Left cardiac atrium (tissue), 4 donors: ENCODE measurements at regions not wholly inside any gene's neighbourhood (a gene's known extent, or its start where the extent isn't known, plus 50 kb on each side); places are given as distances from the start of the nearest gene placed in this dataset.
A peak's percentile ranks its signal among the peaks of the same experiment; 100 is the strongest.
"Not testable (repeated sequence)": the region's sequence is repeated elsewhere in the genome, so short reads cannot be mapped to it uniquely, and the experiment has no call there.

Experiments used
- ATAC-seq, 2 donors: fragments of 200-7000 bp; cut with Tn5 transposase; one replicate each; pipeline ENCODE4 v1.9.1; 2020; ENCODE audit warnings: mild to moderate bottlenecking in 2 of 2, moderate library complexity in 2 of 2
- DNase-seq: peaks from one replicate; pipeline ENCODE4 v3.0.0-alpha.2; 2020
- intact Hi-C, 2 donors: fragments of 100-400 bp; cut with DNase I; formaldehyde crosslinking; loops; one replicate each; pipeline versions ENCODE4 v1.14.1 to v1.15.1; 2022 to 2023
- donor health status: DM: no; HTN: yes; CAD: no.
- donor health status: DM: no; HTN: yes; CAD: no; lungs with severe emphysema.
- donor health status: DM: yes; HTN: yes; CAD: no.
- donor health status: Dilated cardiomyopathy.

GRCh38 chr3:43817825-43818224, 127.1 kb downstream of the ABHD5 start:
- no peak for DNase-seq
- intact Hi-C loops, result no loop called here
- ATAC-seq, result no peak

DNA sequence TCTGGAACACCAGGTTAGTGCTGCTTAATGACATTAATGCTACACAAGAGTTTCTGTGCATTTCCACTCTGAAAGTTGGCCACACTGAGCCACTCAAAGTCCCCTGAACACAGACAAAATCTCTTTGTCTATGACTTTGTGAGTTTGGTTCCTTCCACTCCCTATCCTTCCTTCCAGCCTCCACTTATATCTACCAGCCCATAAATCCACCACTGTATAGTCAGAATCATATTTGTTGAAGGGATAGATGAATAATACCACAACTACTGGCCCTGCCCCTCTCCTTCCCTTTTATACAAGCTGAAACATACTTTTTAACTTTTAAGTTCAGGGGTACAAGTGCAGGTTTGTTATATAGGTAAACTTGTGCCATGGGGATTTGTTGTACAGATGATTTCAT, 127.5 kb downstream of the ABHD5 start:
- ATAC-seq (no peak), DNase-seq (no peak)
- intact Hi-C loops, result no loop called here

DNA sequence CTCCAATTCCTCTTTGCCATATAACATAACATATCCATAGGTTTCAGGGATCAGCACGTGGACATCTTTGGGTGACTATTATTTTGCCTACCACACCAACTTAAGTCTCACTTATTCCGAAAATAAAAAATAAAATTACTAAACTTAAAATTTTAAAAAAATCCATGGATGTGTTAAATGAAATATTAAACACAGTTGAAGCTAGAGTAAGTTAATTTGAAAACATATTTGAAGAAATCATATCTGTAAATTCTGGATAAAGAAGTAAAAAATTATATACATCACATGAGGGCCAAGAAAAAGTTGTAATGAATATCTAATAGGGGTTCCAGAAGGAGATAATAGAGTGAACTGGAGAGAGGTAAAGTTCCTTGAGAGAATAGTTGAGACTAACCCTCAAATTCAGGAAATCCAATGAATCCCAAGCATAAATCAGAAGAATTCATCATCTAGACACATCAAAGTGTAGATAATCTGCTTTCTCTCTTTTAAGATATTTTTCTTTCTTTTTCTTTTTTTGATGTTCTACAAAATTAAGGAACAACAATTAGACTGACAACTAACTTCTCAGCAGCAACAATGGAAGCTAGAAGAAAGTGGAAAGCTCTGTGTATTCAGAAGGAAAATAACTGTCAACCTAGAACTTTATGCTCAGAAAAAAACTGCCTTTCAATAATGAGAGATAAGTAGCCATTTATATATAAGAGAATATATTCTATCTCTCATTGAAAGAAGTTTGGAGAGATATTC, 147.4 kb downstream of the ABHD5 start:
- DNase-seq (no peak), ATAC-seq (no peak)
- intact Hi-C loops, result no loop called here

DNA sequence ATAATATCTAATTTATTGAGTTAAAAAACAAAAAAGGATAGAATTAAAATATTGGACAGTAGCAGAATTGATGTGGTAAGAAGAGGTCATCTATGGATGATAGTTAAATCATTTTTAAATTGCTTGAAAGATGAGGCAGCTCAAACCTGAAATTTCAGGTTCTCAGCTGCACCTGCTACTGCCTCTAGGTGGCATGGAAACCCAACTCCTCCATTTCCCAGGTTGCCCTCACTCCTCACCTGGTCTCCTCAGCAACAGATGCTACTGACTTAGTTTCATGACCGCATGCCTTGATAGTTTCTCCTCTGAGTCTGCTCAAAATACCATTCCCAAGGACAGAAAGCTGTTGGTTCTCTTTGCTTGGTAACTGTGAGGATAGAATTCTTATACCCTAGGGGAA, 148.1 kb downstream of the ABHD5 start:
- ATAC-seq, result no peak
- DNase-seq, result no peak
- intact Hi-C loops, result no loop called here

- DNase-seq (no peak), ATAC-seq (no peak)
- intact Hi-C loops, result no loop called here
Measured at GRCh38 chr3:43843386-43843785, 152.6 kb downstream of the ABHD5 start.

- ATAC-seq (no peak), DNase-seq (no peak)
- intact Hi-C loops, result no loop called here
Measured at GRCh38 chr3:43844757-43845156, 154.0 kb downstream of the ABHD5 start.

DNA sequence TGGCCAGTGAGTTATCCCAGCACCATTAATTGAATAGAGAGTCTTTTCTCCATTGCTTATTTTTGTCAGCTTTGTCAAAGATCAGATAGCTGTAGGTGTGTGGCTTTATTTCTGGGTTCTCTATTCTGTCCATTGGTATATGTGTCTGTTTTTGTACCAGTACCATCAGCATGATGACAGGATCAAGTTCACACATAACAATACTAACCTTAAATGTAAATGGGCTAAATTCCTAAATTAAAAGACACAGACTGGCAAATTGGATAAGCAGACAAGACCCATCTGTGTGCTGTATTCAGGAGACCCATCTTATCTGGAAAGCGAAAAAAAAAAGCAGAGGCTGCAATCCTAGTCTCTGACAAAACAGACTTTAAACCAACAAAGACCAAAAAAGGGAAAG, 154.8 kb downstream of the ABHD5 start:
- DNase-seq, intact Hi-C loops, ATAC-seq: not testable (repeated sequence)

DNA sequence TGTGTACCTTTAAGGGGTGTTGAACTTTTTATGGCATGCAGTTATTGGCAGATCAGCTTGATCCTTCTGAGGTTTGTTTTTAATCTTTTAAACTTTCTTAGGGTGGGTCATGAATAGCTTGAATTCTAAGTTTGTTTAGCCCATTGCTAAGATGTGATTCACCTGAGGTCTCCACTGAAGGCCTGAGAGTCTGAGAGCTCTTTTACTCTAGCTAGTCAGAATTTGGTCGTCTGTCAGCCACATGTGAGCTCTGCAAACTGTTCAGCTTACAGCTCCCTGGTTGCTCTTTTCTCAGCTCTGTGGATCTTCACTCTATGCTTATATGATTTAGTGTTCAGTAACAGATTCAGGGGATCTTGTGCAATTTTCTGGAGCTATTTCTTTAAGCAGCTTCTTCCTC, 161.3 kb downstream of the ABHD5 start:
- DNase-seq (no peak), ATAC-seq (no peak)
- intact Hi-C loops, result no loop called here

GRCh38 chr3:43854283-43854682, 163.5 kb downstream of the ABHD5 start:
- DNase-seq (no peak), ATAC-seq (no peak)
- intact Hi-C loops, result no loop called here

DNA sequence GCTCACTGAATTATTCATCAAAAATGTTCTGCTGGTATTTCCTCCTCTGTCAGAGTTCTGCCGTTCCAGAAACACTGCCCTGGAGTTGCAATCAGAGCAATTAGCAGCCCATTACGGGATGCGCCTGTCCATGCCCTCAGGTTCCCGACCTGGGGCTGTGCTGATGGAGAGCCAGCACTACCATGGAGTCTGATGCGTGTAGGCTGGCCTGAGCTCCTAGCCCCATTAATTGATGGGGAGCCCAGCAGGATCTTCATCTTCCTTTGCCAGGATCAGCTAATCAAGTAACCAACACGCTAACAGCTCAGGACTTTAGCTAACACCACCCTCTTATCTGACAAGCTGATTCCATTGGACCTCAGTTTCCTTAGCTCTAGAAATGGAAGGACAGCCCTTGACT, 164.2 kb downstream of the ABHD5 start:
- DNase-seq, result no peak
- intact Hi-C loops, result loop anchor here in 1 of 2 donors (5.0 kb wide), 1 partner anchor 342 kb away; no protein-coding TSS in a partner anchor
- ATAC-seq, result no peak

GRCh38 chr3:43855674-43856299, 165.0 kb downstream of the ABHD5 start:
- intact Hi-C loops, result loop anchor here in 1 of 2 donors (5.0 kb wide), 1 partner anchor 342 kb away; no protein-coding TSS in a partner anchor
- DNase-seq, result peak; percentile 63
- ATAC-seq, result peak; percentile 90 to 94

- DNase-seq (no peak), ATAC-seq (no peak)
- intact Hi-C loops, result loop anchor here in 1 of 2 donors (5.0 kb wide), 1 partner anchor 341 kb away; no protein-coding TSS in a partner anchor
Measured at GRCh38 chr3:43856351-43856750, 165.6 kb downstream of the ABHD5 start.

DNA sequence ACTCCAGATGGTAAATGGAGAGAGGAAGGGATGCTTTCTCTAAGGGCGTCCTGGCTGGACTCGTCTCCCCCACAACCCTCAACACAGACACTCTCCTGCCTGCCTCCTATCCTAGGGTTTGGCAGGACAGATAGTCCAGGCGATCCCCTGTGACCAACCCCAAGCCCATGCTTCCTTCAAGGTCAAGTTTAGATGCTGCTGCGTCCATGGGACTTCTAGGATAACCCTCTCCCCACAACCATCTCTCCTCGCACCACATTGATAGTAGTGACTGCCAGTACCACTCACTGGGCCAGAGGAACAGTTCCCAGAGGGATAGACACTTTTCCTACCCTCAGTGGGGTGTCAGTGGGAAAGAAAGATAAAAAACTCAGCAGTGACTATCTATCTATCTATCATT, 166.0 kb downstream of the ABHD5 start:
- intact Hi-C loops, result loop anchor here in 1 of 2 donors (5.0 kb wide), 1 partner anchor 341 kb away; no protein-coding TSS in a partner anchor
- no peak for DNase-seq
- ATAC-seq, result no peak

DNA sequence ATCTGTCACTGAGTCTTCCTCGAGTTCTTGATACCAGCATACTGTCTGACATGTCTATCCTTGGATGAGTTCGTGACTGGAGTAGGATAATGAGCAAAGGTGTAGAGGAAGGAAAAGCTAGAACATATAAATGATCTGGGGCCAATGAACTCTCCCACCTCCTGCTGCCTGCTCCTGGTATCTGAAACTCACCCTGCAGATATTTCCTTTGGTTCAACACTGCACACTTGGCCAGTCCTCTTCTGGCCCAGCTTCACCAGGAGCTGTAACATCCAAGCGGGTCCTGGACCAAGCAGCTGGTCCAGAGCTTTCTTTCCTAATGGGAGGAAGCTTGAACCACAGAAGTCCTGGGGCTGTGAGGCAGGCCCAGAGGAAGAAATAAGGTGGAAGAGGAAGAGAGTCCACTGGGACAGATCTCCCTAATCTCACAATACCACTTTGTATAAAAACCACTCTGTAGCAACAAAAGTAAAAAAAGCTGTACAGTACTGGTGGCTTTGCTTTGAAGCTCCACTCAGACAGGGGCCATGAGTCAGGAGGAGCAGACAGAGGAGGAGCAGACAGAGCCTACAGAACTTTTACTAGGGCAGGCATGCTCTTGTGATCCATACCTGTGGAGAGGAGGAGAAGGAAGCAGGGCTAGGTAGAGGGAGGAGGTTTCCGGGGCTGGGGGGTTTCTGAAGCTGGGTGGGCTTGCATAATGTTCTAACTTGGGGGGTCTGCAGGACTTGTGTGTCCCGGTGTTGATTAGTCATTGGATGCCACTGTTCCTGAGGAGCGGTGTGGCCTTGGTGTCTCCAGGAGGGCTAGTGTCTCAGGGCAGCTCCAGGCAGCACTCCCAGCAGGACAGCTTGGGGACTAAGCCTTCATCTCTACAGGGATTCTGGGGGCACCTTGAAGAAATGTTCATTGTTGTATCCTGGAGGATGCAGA, 166.9 kb downstream of the ABHD5 start:
- ATAC-seq, result no peak
- DNase-seq, result no peak
- intact Hi-C loops, result loop anchor here in 1 of 2 donors (5.0 kb wide), 1 partner anchor 340 kb away; no protein-coding TSS in a partner anchor

- DNase-seq (no peak), ATAC-seq (no peak)
- intact Hi-C loops, result loop anchor here in 1 of 2 donors (5.0 kb wide), 1 partner anchor 339 kb away; no protein-coding TSS in a partner anchor
Measured at GRCh38 chr3:43858294-43858701, 167.6 kb downstream of the ABHD5 start.

DNA sequence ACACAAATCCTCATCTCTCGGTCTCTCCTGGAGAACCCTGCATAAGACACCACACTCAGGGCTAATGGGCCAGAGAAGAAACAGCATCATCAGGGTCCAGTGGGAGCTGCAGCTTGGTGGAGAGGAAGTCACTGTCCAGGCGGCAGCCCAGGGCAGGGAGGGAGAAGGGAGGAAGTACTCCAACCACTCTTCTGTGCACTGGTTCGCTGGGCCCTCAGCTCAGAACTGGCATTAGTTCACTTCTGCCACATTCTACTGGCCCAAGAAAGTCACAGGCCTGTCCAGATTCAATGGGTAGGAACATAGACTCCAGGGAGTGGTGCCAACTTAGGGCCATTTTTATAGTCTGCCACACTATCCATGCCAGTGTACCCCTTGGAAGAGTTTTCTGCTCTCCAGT, 169.0 kb downstream of the ABHD5 start:
- intact Hi-C loops, result loop anchor here in 1 of 2 donors (5.0 kb wide), 1 partner anchor 338 kb away; no protein-coding TSS in a partner anchor
- DNase-seq (no peak), ATAC-seq (no peak)

GRCh38 chr3:43861635-43862034, 170.9 kb downstream of the ABHD5 start:
- intact Hi-C loops, result no loop called here
- ATAC-seq (no peak), DNase-seq (no peak)

DNA sequence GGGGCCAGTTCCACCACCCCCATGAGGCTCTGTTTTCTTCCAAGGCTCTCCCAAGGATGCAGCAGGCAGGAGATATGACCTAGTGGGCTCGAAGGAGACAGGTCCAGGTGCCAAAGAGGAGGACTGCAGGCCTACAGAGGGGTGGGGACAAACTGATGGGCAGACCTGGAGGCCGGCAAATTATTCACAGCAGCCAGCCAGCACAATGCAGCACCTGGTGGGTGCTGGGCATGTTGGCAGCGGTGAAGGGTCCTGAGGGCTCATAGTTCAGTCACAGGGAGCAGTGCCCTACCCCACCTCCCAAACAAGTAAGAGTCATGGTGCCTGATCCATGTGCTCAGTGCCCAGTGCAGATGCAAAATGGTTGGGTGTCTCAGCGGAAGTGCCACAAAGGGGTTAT, 171.7 kb downstream of the ABHD5 start:
- DNase-seq (no peak), ATAC-seq (no peak)
- intact Hi-C loops, result no loop called here

- intact Hi-C loops, result no loop called here
- no peak for ATAC-seq
- DNase-seq, result no peak
Measured at GRCh38 chr3:43862992-43863805, 172.5 kb downstream of the ABHD5 start.
